Natural killer cell treated with Interleukin-12 subunit alpha and Interleukin-12 subunit beta and Interleukin-15 and Interleukin-18, amount 100 ng/mL, for 72 hours (primary cell): ENCODE measurements at regions not wholly inside any gene's neighbourhood (a gene's known extent, or its start where the extent isn't known, plus 50 kb on each side); places are given as distances from the start of the nearest gene placed in this dataset.
"Not testable (repeated sequence)": the region's sequence is repeated elsewhere in the genome, so short reads cannot be mapped to it uniquely, and the experiment has no call there.

ENCODE experiments used
- ATAC-seq, 2 donors: fragments of 150-1000 bp; cut with Tn5 transposase in 1 of 2; sonication (Bioruptor Pico), chemical (Tn5 transposase) in 1 of 2; 2 replicates each; pipeline ENCODE4 v1.10.0; 2021
- DNase-seq: peaks from one replicate; pipeline ENCODE4 v3.0.0; 2022; ENCODE audit warnings: low spot score
- H3K27ac Mint-ChIP-seq, 2 donors: 1 replicate in 1 of 2; 2 replicates in 1 of 2; pipeline ENCODE4 v1.8.0; 2022; ENCODE audit warnings: mixed read lengths in 2 of 2, mild to moderate bottlenecking in 1 of 2, moderate library complexity in 1 of 2
- H3K27me3 Mint-ChIP-seq, 2 donors: 1 replicate in 1 of 2; 2 replicates in 1 of 2; pipeline ENCODE4 v1.8.0; 2022; ENCODE audit warnings: mixed read lengths in 2 of 2
- H3K36me3 Mint-ChIP-seq: one replicate; pipeline ENCODE4 v1.8.0; 2022; ENCODE audit warnings: mixed read lengths
- H3K4me1 Mint-ChIP-seq, 2 donors: 1 replicate in 1 of 2; 2 replicates in 1 of 2; pipeline ENCODE4 v1.8.0; 2022; ENCODE audit warnings: low read depth in 2 of 2, mixed read lengths in 2 of 2, mild to moderate bottlenecking in 1 of 2
- H3K4me3 Mint-ChIP-seq: one replicate; pipeline ENCODE4 v1.8.0; 2022; ENCODE audit warnings: mixed read lengths
- H3K9me3 Mint-ChIP-seq: 2 replicates; pipeline ENCODE4 v1.8.0; 2022; ENCODE audit warnings: mixed read lengths

DNA sequence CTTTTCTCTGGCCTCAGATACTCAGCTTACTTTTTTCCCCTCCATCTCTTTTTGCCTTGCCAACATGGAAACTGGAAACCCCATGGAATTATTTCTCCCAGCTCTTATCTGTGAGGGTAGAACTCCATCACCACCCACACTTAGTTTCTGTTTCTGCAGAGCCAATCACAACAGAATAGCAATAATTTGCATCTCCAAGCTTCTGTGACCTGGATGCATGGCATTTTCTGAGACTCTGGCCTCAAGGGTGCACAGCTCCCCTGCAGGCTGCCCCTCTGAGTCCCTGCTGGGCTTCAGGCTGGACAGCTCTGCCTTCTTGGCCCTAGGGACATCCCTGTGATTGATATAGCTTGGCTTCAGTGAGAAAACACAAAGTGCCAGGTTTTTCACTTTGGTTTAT lies 316.5 kb upstream of the FZD8 start:
- H3K9me3 Mint-ChIP-seq: peaks cover 15% of the 10 kb centered on the region
- not testable (repeated sequence) for H3K27me3 Mint-ChIP-seq, H3K36me3 Mint-ChIP-seq, H3K4me3 Mint-ChIP-seq, DNase-seq, H3K27ac Mint-ChIP-seq, ATAC-seq, H3K4me1 Mint-ChIP-seq

- Mint-ChIP-seq H3K4me3 (no peak overlapping the region), H3K27me3 (no peaks in the 10 kb centered on the region), H3K9me3 (peaks cover 7% of the 10 kb centered on the region), H3K27ac (no peak overlapping the region), H3K4me1 (no peaks in the 10 kb centered on the region), H3K36me3 (no peaks in the 10 kb centered on the region)
- no peak for ATAC-seq
- DNase-seq: no peak
These were observed 308.6 kb upstream of the FZD8 start for GRCh38 chr10:35950701-35951100.

GRCh38 chr10:35950226-35950625 lies 308.1 kb upstream of the FZD8 start:
- Mint-ChIP-seq H3K36me3 (no peaks in the 10 kb centered on the region), H3K27me3 (no peaks in the 10 kb centered on the region), H3K9me3 (peaks cover 4% of the 10 kb centered on the region), H3K4me3 (no peak overlapping the region), H3K4me1 (no peaks in the 10 kb centered on the region), H3K27ac (no peak overlapping the region)
- ATAC-seq: no peak
- no peak for DNase-seq

- H3K36me3 Mint-ChIP-seq: no peaks in the 10 kb centered on the region
- ATAC-seq (no peak), DNase-seq (no peak)
- no peak overlapping the region for H3K27ac Mint-ChIP-seq
- H3K9me3 Mint-ChIP-seq: peaks cover 4% of the 10 kb centered on the region
- no peaks in the 10 kb centered on the region for H3K4me1 Mint-ChIP-seq
- H3K27me3 Mint-ChIP-seq: no peaks in the 10 kb centered on the region
- H3K4me3 Mint-ChIP-seq: no peak overlapping the region
These were observed 307.7 kb upstream of the FZD8 start for GRCh38 chr10:35949811-35950211.

DNA sequence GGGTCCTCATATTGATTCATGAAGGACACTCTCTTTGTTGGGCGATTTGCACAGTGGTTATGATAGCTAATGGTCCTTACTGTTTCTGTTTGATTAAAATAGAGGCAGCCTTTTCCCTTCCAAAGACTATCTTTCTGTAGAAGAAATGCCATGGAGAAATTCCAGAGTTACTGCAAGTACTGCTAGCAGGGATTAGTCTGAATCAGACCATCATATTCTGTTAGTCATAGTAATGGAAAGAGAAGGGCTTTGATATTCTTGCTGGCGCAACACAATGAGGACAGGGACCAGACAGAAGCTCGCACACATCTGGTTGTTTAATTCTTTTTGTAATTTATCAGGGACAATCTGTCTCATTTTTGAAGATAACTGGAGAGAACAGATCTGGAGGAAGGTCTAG lies 304.5 kb upstream of the FZD8 start:
- no peaks in the 10 kb centered on the region for H3K27me3 Mint-ChIP-seq
- no peak for ATAC-seq
- H3K9me3 Mint-ChIP-seq: peaks cover 4% of the 10 kb centered on the region
- DNase-seq: no peak
- no peak overlapping the region for H3K4me3 Mint-ChIP-seq
- H3K27ac Mint-ChIP-seq: no peak overlapping the region
- no peaks in the 10 kb centered on the region for H3K36me3 Mint-ChIP-seq
- H3K4me1 Mint-ChIP-seq: no peaks in the 10 kb centered on the region

DNA sequence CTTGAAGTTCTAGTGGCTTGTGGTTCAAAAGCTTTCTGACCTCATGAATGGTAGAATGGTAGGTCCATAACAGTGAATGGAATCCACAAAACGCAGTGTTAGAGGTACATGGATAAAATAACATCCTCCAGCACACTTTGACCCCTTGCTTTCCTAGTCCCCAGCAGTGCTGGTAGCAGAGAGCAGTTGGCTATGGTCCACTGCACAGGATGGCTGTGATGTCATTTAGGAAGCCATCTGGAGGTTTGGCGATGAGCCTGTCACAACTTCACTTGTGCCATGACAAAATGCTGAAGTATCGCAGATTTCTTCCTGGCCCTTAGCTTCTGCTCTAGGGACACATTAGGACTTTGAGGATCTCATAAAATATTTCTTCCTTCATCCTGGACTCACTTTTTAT lies 300.0 kb upstream of the FZD8 start:
- Mint-ChIP-seq H3K36me3 (no peaks in the 10 kb centered on the region), H3K9me3 (peaks cover 12% of the 10 kb centered on the region), H3K4me3 (no peak overlapping the region), H3K27ac (no peak overlapping the region), H3K27me3 (no peaks in the 10 kb centered on the region), H3K4me1 (no peaks in the 10 kb centered on the region)
- DNase-seq (no peak), ATAC-seq (no peak)

DNA sequence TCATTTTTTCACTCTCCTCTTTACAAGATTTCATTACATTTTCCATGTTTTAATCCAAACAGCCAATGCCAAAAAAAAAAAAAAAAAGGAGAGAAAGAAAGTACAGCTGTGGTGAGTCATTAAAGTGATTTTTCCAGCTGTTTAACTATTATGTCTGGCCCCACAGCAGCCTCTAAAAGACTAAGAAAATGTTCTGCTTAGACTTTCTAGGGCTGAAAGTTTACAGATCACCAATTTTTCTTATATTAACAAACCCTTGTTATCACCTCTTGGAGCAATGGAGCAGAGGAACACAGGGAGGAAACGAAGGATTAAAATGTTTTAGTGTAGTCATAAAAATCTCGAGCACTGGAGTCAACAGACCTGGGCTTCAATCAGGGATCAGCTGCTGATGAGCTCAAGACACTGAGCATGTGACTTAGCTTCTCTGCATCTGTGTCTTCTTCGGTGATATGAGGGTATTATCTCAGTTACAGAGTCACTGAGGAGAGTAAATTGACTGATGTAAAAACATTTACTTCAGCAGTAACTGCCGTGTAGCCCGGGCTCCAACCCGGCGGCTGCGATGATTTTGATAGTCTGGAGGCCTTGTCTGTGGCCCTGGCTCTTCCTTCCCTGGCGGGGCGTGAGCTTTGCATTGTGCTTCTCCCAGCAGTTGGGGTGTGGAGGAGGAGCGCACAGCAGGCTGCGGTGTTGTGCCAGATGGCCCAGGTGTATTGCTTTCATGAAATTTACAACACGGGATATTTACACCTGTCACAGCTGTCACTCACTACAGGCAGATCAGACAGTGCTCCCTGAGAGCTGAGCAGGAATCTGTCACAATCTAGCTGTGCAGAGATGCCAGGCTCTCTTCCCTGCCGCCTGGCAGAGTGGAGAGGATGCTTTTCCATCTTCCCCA lies 298.3 kb upstream of the FZD8 start:
- Mint-ChIP-seq H3K27ac (no peak overlapping the region), H3K4me1 (no peaks in the 10 kb centered on the region), H3K9me3 (peaks cover 22% of the 10 kb centered on the region), H3K27me3 (no peaks in the 10 kb centered on the region), H3K4me3 (no peak overlapping the region), H3K36me3 (no peaks in the 10 kb centered on the region)
- DNase-seq (no peak), ATAC-seq (no peak)

- peaks cover 18% of the 10 kb centered on the region for H3K9me3 Mint-ChIP-seq
These were observed 296.1 kb upstream of the FZD8 start for GRCh38 chr10:35938160-35938559.

GRCh38 chr10:35937546-35937945 lies 295.4 kb upstream of the FZD8 start:
- no peak overlapping the region for H3K27ac Mint-ChIP-seq
- no peak overlapping the region for H3K4me3 Mint-ChIP-seq
- ATAC-seq (no peak), DNase-seq (no peak)
- no peaks in the 10 kb centered on the region for H3K36me3 Mint-ChIP-seq
- no peaks in the 10 kb centered on the region for H3K4me1 Mint-ChIP-seq
- H3K27me3 Mint-ChIP-seq: no peaks in the 10 kb centered on the region
- H3K9me3 Mint-ChIP-seq: peaks cover 18% of the 10 kb centered on the region

More at GRCh38 chr10:35938160-35938559, 296.1 kb upstream of the FZD8 start:
- Mint-ChIP-seq H3K36me3 (no peaks in the 10 kb centered on the region), H3K27ac (no peak overlapping the region), H3K4me3 (no peak overlapping the region), H3K27me3 (no peaks in the 10 kb centered on the region), H3K4me1 (no peaks in the 10 kb centered on the region)
- ATAC-seq (no peak), DNase-seq (no peak)

DNA sequence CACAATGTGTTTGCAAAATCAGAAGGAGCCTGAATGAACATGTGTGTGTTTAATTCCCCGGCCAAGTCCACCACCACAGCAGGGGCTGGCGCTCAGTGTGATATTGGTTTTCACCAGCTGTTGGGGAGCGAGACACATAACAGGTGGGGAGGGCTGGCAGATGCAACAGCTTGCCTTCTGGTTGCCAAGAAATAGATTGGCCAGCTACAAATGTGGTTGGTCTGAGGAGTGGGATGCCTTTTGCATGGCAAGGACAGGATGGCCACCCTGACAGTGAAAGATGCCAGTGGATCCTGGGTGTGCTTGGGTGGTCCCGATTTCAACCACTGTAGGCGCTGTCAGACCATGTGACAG lies 292.5 kb upstream of the FZD8 start:
- Mint-ChIP-seq H3K9me3 (peaks cover 23% of the 10 kb centered on the region), H3K27ac (no peak overlapping the region), H3K36me3 (no peaks in the 10 kb centered on the region), H3K4me3 (no peak overlapping the region), H3K27me3 (no peaks in the 10 kb centered on the region), H3K4me1 (no peaks in the 10 kb centered on the region)
- ATAC-seq (no peak), DNase-seq (no peak)

DNA sequence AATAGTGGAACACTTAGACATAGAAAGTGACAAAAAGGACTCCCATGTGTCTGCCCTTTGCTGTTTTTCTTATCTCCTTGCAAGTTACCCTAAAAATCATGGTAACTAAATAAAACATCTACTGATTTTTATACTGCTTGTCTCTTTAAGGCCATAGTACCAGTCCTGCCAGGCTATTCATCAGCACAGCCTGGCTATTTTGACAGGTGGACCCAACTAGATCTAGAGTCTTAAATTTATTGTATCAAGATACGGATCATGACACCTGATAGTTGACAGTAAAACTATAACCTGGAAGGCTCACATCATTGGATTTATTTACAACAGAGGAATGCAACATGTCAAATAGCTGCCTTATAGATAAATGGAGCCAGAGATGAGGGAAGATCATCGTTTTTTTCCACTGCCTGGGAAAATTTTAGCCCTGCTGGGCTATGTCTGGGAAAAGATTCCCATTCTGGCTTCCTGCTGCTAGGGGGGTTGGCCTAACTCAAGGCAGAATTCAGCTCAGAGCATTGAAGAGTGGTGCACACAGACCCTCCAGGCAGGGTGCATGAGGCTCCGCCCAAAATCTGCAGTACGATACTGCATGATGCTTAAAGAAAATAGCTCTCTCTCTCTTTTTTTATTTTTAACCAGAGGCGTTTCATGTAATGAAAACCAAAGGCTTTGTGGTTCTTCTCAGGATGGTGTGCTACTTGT lies 292.0 kb upstream of the FZD8 start:
- no peaks in the 10 kb centered on the region for H3K36me3 Mint-ChIP-seq
- no peak for ATAC-seq
- peaks cover 23% of the 10 kb centered on the region for H3K9me3 Mint-ChIP-seq
- no peak overlapping the region for H3K27ac Mint-ChIP-seq
- H3K4me3 Mint-ChIP-seq: no peak overlapping the region
- DNase-seq: no peak
- H3K27me3 Mint-ChIP-seq: no peaks in the 10 kb centered on the region
- H3K4me1 Mint-ChIP-seq: no peaks in the 10 kb centered on the region

GRCh38 chr10:35933491-35933890 lies 291.4 kb upstream of the FZD8 start:
- Mint-ChIP-seq H3K4me3 (no peak overlapping the region), H3K27me3 (no peaks in the 10 kb centered on the region), H3K27ac (no peak overlapping the region), H3K36me3 (no peaks in the 10 kb centered on the region), H3K4me1 (no peaks in the 10 kb centered on the region), H3K9me3 (peaks cover 23% of the 10 kb centered on the region)
- ATAC-seq (no peak), DNase-seq (no peak)

- not testable (repeated sequence) for H3K9me3 Mint-ChIP-seq, ATAC-seq, H3K36me3 Mint-ChIP-seq, DNase-seq, H3K27me3 Mint-ChIP-seq, H3K4me1 Mint-ChIP-seq, H3K4me3 Mint-ChIP-seq, H3K27ac Mint-ChIP-seq
These were observed 287.9 kb upstream of the FZD8 start for GRCh38 chr10:35929962-35930361.

GRCh38 chr10:35928748-35929147 lies 286.7 kb upstream of the FZD8 start:
- Mint-ChIP-seq H3K27ac (no peak overlapping the region), H3K27me3 (peaks cover 0 to 3% of the 10 kb centered on the region in 2 donors), H3K36me3 (no peaks in the 10 kb centered on the region), H3K9me3 (peaks cover 8% of the 10 kb centered on the region), H3K4me3 (no peak overlapping the region), H3K4me1 (no peaks in the 10 kb centered on the region)
- ATAC-seq: no peak
- DNase-seq: no peak
